Tibial nerve (tissue), 4 donors: ENCODE measurements at regions not wholly inside any gene's neighbourhood (a gene's known extent, or its start where the extent isn't known, plus 50 kb on each side); places are given as distances from the start of the nearest gene placed in this dataset.

Source experiments
- CTCF ChIP-seq, 5 experiments: fragments of 200-600 bp in 3 of 5; fragments of 450-650 bp in 2 of 5; sonication (generic) in 3 of 5; IDR thresholded peaks; one replicate each; pipeline ENCODE4 v1.5.1; 2016 to 2019; ENCODE audit warnings: antibody characterized with exemption in 5 of 5, mild to moderate bottlenecking in 3 of 5, moderate library complexity in 2 of 5
- EP300 ChIP-seq, 2 donors: sonication (generic); formaldehyde crosslinking; IDR thresholded peaks; one replicate each; pipeline ENCODE4 v1.6.1; 2017; ENCODE audit warnings: antibody characterized with exemption in 2 of 2, mild to moderate bottlenecking in 1 of 2

- TF ChIP-seq CTCF (IDR thresholded peaks at IDR 0.05) (no peak), EP300 (IDR thresholded peaks at IDR 0.05) (no peak)
These were observed 243.9 kb downstream of the DLL1 start for GRCh38 chr6:170046791-170047626.
